Endometrium (tissue), 2 donors: ENCODE measurements at regions not wholly inside any gene's neighbourhood (a gene's known extent, or its start where the extent isn't known, plus 50 kb on each side); places are given as distances from the start of the nearest gene placed in this dataset.
"Not testable (repeated sequence)": the region's sequence is repeated elsewhere in the genome, so short reads cannot be mapped to it uniquely, and the experiment has no call there.

Source experiments
- FAIRE-seq: peaks from 2 replicates; lab custom pipeline; 2012; peaks lifted over from hg19 to GRCh38; lab: Jason Lieb, UNC
- donor health status: control.
- donor health status: control.

DNA sequence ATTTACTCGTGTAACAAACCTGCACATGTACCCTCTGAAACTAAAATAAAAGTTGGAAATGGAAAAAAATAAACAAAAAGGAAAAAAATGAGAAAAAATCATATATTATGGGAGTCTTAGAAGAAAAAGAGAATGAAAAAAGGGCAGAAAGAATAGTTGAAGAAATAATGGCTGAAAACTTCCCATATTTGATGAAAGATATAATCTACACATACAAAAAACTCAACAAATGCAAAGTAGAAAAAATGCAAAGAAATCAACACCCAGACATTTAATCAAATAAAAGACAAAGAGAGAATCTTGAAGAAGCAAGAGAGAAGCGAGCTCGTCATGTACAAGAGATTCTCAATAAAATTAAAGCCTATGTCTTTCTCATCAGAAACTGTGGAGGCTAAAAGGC lies 73.8 kb downstream of the SLC25A46 start:
- no peak for FAIRE-seq

DNA sequence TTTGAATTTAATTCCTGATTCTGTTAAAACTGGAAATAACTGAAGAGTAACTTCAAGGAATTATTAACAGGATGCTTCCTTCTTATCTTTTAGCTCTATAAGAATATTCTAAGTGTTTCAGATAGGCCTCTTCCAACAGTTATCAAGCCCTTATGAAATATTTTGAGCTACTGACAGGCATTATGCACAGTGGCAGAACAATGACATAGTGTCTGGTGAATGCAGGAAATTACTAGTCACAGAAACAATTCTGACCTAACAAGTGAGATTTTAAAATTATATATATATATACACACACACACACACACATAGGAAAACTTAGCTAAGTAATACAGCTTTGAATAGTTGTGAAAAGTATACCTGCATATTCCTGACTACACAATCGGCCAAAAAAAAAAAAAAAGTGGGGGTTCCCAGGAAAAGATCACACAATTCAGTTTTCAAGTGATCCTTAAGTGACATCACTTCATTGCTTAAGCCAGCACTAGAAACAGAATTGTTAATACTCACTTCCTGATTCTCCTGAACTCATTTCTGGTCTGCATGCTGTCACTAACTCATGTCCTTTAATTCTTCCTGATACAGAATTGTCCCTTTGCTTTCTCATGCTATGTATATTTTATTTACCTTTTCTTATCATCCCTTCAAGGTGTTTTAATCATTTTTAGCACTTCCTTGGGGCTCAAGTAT lies 77.3 kb downstream of the SLC25A46 start:
- no peak for FAIRE-seq

DNA sequence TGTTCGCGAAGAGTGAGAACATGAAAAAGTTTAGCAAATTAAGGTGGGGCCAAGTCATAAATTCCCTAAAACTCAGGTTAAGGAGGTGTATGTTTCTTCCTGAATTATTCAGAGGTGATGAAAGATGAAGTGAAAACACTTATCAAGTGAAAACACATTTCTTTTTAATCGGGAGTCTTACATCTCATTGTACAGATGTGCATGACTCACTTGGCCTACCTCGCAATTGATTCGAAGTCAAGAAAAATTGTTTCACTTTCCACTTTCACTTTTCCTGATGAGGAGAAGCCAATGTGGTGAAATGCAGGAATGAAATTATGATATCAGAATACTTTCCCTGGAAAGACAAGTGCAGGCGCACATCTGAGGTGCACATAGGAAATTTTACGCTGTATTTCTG lies 78.7 kb downstream of the SLC25A46 start:
- FAIRE-seq: no peak

DNA sequence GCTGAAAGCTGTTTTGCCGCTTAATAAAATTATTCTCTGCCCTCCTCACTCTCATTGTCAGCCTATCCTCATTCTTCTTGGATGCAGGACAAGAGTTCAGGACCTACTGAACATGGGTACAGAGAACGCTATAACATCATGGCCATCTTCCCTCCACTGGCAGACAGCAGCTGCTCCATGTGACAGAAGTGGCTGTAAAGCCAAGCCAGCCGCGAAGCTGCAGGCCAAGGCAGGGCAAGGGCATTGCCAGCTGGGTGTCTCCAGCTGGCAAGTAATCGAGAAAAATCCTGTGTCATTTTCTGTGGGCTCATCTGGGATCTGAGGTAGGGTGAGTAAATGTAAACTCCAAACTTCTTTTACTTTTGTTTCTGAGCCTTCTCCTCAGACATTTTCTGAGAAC lies 84.8 kb downstream of the SLC25A46 start:
- no peak for FAIRE-seq

DNA sequence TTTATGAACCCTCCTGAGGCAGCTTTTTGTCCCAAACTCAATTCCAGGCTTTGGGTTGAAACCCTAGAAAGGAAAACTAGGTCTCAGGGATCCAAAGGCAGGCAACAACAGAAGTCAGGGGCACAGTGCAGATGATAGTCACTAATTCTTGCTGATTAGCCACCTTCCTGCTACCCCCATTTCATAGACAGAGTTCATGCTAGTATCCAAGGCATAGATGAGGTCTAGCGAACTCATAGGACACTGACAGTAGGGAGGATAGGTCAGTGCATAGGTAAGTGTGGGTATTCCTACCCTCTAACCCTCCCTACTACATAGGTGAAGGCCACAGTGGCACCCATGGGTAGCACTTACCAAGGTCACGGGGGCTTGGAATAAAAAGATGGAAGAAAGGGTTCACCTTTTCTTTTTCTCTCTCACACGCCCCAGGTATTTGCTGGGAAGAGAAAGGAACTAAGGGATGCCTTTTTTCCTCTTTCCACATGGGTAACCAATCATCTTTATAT lies 86.2 kb downstream of the SLC25A46 start:
- FAIRE-seq: no peak

DNA sequence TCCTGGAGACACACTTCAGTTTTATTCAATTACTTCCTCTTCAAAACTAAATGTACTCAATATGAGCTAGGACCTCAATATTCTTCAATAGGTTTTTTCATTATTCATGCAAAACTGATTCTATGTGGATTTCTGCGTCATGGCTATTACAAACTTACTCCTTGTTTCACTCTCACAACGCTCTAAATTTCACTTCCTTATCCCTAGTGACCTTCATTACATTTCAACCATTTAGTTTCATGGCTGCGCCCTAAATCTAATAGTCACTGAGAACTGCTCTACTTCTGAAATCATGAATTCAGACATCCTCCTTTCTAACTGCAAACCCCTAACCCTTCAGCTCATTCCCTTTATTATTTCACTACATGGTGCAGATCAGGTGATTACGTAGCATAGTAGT lies 93.9 kb downstream of the SLC25A46 start:
- FAIRE-seq: no peak

DNA sequence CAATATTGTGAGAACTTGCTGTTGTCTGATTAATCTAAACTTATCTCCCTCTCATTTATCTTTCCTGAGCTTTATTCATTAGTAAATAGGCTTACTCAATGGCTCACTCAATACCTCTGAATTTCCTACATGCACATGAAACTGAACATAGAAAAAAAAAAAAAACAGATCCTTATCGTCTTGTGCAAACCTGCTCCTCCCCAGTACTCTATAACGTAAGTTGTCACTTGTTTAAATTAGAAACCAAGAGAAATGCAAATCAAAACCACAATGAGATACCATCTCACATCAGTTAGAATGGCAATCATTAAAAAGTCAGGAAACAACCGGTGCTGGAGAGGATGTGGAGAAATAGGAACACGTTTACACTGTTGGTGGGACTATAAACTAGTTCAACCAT lies 96.1 kb downstream of the SLC25A46 start:
- not testable (repeated sequence) for FAIRE-seq

DNA sequence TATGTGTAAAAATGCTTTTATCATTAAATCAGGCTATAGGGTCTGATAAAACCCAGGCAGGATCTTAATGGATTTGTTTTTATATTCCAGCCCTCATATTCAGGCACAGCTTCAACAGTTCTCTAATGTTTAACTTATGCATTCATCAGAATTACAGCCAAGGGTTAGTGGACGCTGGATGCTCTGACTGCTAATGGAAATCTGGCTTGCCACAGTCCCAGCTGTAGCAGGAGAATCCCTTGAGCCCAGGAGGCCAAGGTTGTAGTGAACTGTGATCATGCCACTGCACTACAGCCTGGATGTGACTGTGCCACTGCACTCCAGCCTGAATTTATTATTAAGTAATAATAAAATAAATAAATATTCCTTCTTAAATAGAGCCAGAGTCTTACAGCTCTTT lies 98.0 kb downstream of the SLC25A46 start:
- no peak for FAIRE-seq

DNA sequence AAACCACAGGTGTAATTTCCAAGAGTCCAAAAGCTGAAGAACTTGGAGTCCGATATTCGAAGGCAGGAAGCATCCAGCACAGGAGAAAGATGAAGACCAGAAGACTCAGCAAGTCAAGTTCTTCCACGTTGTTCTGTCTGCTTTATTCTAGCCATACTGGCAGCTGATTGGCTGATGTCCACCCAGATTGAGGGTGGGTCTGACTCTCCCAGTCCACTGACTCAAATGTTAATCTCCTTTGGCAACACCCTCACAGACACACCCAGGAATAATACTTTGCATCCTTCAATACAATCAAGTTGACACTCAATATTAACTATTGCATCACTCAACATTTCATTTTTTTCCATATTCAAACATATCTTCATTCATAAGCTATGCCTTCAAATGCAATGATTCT lies 99.5 kb downstream of the SLC25A46 start:
- not testable (repeated sequence) for FAIRE-seq

DNA sequence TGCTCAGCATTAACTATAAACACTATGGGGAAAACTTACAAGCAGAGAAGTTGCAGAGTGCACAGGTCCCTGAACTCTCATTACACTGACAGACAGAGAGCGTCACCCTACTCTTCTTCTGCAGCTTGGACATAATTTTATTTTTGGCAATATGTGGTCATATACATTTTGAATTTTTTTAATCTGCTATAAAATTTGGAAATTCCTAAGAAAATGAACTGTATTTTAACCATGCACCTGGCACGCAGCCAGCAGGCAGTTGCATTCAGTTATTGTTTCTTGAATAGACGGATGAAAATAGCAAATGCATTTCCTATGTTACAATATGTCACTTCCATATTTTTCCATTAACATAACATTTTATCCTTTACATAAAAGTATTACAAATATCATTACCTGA lies 100.2 kb downstream of the SLC25A46 start:
- no peak for FAIRE-seq

DNA sequence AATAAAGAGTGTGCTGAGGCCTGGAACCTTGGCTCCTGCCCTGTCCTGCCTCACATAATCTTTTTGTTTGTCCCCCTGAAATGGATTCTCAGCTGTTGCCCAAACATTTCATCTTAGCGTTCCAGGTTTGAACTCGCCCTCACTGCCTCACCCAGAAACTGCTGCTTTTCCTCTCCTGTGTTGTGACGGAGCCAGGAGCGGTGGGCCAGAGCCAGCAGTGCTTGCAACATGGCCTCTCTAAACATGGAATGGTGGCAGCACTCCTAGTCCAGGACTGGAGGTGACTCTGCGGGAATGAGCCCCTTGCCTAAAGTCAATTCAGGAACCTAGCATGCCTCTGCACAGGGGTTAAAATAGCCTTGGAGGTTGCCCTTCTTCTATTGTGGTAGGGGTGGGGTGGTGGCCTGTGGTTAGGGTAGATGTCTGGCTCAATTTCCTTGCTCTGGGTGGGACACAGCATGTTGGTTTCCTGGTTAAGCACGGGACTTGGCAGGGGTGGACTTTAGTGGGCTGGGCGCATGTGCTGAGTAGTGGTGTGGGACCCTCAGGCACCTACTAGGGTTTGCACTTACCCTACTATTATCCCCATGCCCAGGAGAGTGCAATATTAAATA lies 101.6 kb downstream of the SLC25A46 start:
- no peak for FAIRE-seq

DNA sequence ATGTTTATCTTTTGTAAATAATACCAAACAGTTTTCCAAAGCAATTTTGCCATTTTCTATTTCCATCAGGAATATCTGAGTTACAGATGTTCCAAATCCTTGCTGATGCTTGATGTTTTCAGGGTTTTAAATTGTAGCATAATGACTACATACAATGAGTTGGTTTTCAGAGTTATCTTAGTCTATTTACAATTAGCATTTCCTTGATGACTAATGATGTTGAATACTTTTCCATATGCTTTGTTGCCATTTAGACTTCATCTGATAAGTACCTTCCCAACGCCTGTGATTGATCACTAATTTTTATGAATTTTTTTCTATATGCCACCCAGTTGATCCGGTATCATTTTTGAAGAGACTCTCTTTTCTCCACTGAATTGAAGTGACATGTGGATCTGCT lies 102.3 kb downstream of the SLC25A46 start:
- FAIRE-seq: no peak

DNA sequence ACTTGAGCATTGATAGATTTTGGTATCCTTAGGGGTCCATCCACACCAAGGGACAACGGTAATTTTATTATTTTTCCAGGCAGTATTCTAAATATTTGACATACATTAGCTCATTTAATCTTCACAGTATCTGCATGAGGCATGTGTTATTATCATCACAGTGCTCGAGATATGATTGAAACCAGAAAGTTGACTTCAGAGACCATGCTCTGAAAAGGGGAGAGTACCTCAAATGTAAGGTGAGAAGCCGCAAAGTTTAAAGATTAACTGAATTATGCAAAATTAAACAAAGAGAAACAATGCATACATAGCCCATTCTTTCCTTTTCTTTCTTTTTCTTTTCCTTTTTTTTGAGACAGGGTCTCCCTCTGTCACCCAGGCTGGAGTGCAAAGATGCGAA lies 104.1 kb downstream of the SLC25A46 start:
- no peak for FAIRE-seq

DNA sequence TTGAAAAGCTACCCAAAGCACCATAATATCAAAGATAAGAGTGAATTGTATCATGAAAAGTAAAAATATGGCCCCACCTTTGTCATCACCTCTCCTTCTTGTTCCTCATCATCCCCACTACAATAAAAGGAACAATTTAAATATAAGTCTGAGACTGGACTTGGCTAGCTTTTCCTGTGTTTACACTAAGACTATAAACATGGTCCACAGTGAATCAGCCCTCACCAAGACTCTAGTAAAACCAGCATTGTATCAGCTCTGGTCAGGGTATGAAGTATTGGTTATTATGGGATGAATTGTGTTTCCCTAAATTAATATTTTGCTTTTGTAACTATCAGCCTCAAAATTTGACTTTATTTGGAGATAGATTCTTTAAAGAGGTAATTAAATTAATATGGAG lies 105.4 kb downstream of the SLC25A46 start:
- FAIRE-seq: no peak

DNA sequence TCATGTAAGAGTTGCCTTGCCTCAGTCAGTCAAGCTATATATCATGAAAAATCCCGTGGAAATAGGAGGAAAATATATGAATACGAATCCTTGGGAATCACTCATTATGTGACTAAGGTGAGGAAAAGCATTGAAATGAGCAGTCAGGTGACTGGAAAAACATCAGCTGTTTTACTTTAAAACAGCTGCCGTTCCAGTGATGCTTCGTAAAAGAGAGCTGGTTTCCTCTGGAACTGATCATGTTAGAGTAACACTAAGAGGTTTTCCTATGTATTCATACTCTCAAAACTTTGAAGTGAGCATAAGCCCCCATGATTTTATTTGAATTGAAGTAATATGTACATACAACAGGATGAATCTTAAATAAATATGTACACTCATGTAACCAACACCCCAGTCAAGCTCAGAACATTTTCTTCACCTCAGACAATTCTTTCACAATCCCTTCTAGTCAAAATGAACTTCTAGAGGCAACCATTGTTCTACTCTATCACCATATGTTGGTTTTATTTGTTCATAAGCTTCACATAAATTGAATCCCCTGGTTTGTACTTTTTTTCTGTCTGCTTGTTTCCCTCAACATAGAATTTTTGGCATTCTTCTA lies 107.7 kb downstream of the SLC25A46 start:
- FAIRE-seq: no peak

DNA sequence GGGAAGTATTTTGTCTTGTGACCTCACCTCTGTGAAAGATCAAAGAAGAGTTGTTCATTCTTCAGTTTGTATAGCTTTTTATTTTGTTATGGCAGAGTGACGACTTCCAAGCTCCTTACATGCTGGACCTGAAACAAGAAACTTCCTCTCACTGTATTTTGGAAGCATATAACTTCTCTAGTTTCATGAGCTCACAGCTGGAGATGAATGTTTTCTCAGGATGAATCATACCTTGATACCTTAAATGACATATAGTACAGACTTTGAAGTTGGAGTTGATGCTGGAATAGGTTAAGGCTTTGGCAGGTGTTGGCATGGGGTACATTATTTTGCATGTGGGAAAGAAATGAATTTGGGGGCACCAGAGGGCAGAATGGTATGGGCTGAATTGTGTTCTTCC lies 112.5 kb downstream of the SLC25A46 start:
- no peak for FAIRE-seq

DNA sequence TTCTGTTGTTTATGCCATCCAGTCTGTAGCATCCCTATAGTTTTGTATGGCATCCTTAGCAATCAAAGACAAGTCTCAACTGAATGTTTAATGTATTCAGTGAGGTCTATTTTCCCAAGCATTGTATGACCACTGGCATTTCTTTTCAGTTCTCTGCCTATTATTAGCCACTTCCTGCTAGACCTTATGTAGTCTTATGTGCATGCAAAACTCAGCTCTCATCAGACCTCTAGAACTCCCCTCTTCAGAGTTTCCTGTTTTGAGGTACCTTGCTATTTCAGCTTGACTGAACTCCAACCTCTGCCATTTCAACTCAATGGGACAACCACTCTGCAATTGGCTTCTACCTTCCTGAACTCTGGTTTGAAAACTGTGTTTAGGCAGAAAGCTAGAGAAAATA lies 113.2 kb downstream of the SLC25A46 start:
- FAIRE-seq: no peak

DNA sequence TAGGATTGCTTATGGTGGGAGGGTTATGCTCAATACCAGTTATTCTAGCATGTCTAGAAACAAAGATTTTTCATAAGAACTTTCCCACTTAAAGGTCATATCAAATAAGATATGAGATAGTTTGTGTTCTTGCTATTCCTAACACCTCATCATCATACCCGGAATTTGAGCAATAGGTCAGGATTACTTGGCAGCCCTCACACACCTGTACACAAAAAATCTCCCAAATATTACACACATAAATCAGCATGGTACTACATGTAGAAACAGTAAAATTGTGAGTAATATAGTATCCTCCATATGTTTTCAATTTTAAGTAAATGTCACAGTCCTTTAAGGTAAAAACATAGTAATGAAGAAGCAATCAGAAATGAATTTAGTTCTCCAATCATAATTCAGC lies 113.7 kb downstream of the SLC25A46 start:
- FAIRE-seq: no peak

DNA sequence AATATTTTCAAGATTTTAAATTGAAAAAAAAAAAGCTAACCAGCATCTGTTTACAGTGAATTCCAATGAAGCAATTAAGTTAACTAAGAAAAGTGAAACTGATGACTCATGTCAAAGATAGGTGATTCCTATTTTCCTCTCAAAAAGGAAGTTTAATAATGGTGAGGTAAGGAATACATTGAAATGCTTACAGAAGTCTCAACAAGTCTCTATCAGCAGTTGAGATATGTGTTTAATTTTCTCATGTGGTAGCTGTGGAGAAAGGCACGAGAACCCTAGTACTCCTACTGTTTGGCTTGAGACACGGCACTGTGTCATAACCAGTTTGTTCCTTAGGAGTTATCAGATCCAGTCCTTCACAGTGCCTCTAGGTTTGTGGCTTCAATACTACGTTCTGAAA lies 114.5 kb downstream of the SLC25A46 start:
- FAIRE-seq: no peak

DNA sequence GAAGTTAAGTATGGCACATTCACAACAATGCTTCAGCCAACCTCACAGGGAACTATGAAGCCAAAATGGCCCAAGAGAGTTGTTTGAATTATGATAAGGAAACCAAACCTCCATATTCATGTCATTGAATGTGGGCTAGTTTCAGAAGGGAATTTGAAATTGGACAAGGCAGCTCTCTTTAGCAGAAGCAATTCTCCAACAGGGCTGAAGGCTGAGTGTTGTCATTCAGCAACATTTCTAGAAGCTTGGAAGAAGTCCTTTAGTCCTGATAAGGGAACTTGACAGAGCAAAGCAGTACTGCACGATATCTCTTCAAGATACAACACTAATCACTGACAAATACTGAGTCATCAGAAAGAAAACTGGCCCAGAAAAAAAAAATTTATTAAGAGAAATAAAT lies 115.4 kb downstream of the SLC25A46 start:
- no peak for FAIRE-seq

DNA sequence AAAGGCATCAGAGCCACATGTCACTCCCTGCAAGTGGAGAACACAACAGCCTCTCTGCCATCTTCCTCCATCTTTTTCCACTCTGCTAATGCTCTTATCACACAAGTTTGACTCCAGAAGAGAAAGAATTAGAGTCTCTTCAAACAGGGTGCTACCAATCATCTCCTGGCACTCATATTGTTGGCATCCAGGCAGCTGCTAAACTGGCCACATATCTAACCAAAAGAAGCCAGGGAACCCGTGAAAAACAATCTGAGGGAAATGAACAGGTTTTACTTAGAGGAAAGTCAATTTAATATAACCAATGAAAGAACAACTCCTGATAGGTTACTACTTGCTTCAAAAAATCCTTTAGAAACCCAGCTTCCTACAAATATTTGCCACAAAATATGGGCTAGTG lies 117.2 kb downstream of the SLC25A46 start:
- no peak for FAIRE-seq

DNA sequence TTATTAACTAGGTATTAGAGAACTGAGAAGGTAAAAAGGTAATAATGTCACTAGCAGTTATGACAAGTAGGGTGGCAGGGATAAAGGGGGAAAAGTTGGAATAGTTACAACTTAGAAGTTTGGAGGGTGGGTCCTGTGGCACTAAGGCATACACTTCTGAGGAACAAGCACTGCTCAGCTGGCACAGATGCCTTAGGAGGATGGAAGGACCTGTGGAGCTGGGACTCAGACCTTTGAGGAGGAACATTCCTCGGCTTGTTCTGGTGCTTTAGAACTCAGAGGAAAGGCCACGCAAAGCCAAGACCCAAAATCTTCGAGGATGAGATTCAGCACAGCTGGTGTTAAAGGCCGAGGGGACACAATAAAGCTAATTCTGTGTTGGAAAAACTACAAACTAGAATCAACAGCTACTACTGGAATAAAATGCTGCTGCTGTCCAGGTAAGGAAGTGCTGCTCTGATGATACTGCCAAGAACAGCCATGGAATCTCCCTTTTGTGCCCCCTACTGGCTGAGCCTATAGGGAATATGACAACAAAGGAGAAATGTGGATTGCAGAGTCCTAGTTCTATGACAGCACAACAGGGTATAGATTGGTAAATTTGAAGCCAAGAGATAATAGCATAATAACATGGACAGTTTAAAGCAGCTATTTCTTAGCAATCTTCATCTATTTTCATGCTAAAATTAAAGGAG lies 126.7 kb downstream of the SLC25A46 start:
- FAIRE-seq: no peak

DNA sequence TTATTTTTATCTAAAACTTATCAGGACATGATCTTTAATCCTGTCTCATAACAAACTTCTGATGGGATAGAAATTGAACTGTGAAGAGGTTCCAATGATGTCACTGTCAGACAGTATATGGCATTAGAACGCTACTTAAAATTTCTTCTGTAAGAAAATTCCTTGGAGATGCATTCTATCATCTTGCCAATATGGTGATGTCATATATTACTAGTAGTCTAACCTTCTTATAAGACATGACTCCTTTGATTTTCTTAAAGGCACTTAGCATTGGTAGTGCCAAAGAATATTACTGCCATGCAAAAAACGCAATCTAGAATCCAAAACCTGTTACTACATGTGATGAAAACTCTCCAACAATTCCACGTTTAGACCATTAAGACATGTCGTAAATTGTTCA lies 131.1 kb downstream of the SLC25A46 start:
- FAIRE-seq: no peak
